Stimulated activated CD8-positive, alpha-beta memory T cell treated with anti-CD3 and anti-CD28 coated beads, Interleukin-4, amount 100 ng/mL, for 48 hours (primary cell): ENCODE measurements at regions not wholly inside any gene's neighbourhood (a gene's known extent, or its start where the extent isn't known, plus 50 kb on each side); places are given as distances from the start of the nearest gene placed in this dataset.
"Not testable (repeated sequence)": the region's sequence is repeated elsewhere in the genome, so short reads cannot be mapped to it uniquely, and the experiment has no call there.

Experiments
- DNase-seq: peaks from one replicate; pipeline ENCODE4 v3.0.0-alpha.2; 2020

- DNase-seq = not testable (repeated sequence)
Measured at GRCh38 chrX:63176578-63176977, 174.6 kb downstream of the SPIN4 start.

- DNase-seq = not testable (repeated sequence)
Measured at GRCh38 chrX:63173841-63174718, 177.1 kb downstream of the SPIN4 start.

GRCh38 chrX:63169416-63169815 lies 181.7 kb downstream of the SPIN4 start:
- not testable (repeated sequence) for DNase-seq

- not testable (repeated sequence) for DNase-seq
Measured at GRCh38 chrX:63168949-63169348, 182.2 kb downstream of the SPIN4 start.

- DNase-seq = not testable (repeated sequence)
Measured at GRCh38 chrX:63167002-63167401, 184.1 kb downstream of the SPIN4 start.

GRCh38 chrX:63160994-63161393 lies 190.1 kb downstream of the SPIN4 start:
- not testable (repeated sequence) for DNase-seq

GRCh38 chrX:63160340-63160739 lies 190.8 kb downstream of the SPIN4 start:
- DNase-seq = not testable (repeated sequence)

- DNase-seq = not testable (repeated sequence)
Measured at GRCh38 chrX:63145526-63145925, 205.6 kb downstream of the SPIN4 start.

- not testable (repeated sequence) for DNase-seq
Measured at GRCh38 chrX:63142588-63142987, 208.5 kb downstream of the SPIN4 start.

GRCh38 chrX:63135859-63136258 lies 215.3 kb downstream of the SPIN4 start:
- not testable (repeated sequence) for DNase-seq

GRCh38 chrX:63128509-63128908 lies 222.6 kb downstream of the SPIN4 start:
- peak; percentile 28 for DNase-seq

- no peak for DNase-seq
Measured at GRCh38 chrX:63115196-63115595, 235.9 kb downstream of the SPIN4 start.

- no peak for DNase-seq
Measured at GRCh38 chrX:63101879-63102620, 249.1 kb downstream of the SPIN4 start.

GRCh38 chrX:63058204-63058603 lies 292.9 kb downstream of the SPIN4 start:
- no peak for DNase-seq

- DNase-seq = no peak
Measured at GRCh38 chrX:63050225-63050624, 300.9 kb downstream of the SPIN4 start.

GRCh38 chrX:63032811-63033210 lies 318.3 kb downstream of the SPIN4 start:
- no peak for DNase-seq

GRCh38 chrX:63013549-63013948 lies 337.6 kb downstream of the SPIN4 start:
- no peak for DNase-seq

- DNase-seq = no peak
Measured at GRCh38 chrX:63012574-63012973, 338.6 kb downstream of the SPIN4 start.

GRCh38 chrX:63000196-63000595 lies 350.9 kb downstream of the SPIN4 start:
- DNase-seq = not testable (repeated sequence)
